ENCODE measurements at regions not wholly inside any gene's neighbourhood (a gene's known extent, or its start where the extent isn't known, plus 50 kb on each side); places are given as distances from the start of the nearest gene placed in this dataset.

DNA sequence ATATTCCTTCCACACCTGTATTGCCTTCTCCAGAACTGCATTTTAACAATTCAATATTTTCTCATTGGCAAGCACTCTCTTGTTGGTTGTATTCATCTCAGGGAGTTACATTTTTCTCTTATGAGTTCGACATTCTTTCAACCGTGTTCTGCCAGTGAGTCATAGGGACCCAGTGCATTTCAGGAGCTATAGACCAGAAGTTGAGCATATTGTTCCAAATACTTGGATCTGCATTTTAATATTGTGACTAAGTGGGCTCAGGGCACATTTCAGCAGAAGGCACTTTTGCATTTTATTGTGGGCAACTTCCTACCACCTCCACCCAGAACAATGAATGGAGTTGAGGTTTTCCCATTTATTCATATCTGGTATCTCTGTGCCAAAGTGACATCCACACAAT, 132.8 kb downstream of the TNFSF18 start:
- ChIA-PET POLR2A (ENCODE audit: partially characterized antibody) (no interaction called here), CTCF (ENCODE audit: partially characterized antibody) (no interaction called here)
- Histone ChIP-seq H4K8ac (ENCODE audit: extremely low read depth, insufficient read depth, low read length) (no peak overlapping the region), H2AFZ (ENCODE audit: low read length) (no peak overlapping the region), H2BK20ac (ENCODE audit: low read length) (no peak overlapping the region), H3K4me2 (ENCODE audit: insufficient read depth in 1 of 2, low read depth in 2 of 2, low read length in 2 of 2) (no peak overlapping the region), H3K9ac (replicated peaks in 1 of 4; ENCODE audit: extremely low read depth in 1 of 4, low read depth in 3 of 4, low read length in 3 of 4) (no peak overlapping the region), H3K23ac (ENCODE audit: insufficient read length) (no peak overlapping the region), H2BK12ac (ENCODE audit: low read depth, low read length) (no peak overlapping the region), H2BK120ac (replicated peaks; ENCODE audit: low read depth, low read length) (no peak overlapping the region), H2BK15ac (ENCODE audit: low read length) (no peak overlapping the region), H4K20me1 (replicated peaks in 1 of 2; ENCODE audit: control insufficient read depth in 1 of 2, insufficient read depth in 2 of 2, low read length in 2 of 2) (no peaks in the 10 kb centered on the region), H3K79me1 (ENCODE audit: low read depth, low read length) (no peaks in the 10 kb centered on the region), H3K23me2 (ENCODE audit: low read depth, low read length) (no peaks in the 10 kb centered on the region), H3K4me3 (ENCODE audit: extremely low read depth in 1 of 4, insufficient read depth in 2 of 4, low read depth in 3 of 4, low read length in 4 of 4) (no peak overlapping the region), H2AK5ac (ENCODE audit: low read depth, low read length) (no peak overlapping the region), H4K5ac (ENCODE audit: insufficient read length, low read depth, low read length) (no peak overlapping the region), H3K14ac (ENCODE audit: insufficient read length) (no peak overlapping the region), H3K27me3 (replicated peaks in 1 of 4; ENCODE audit: control insufficient read depth in 3 of 4, extremely low read depth in 1 of 4, insufficient read depth in 3 of 4, low read length in 3 of 4) (no peaks in the 10 kb centered on the region), H3K4ac (replicated peaks; ENCODE audit: insufficient read length, low read depth, low read length) (no peak overlapping the region), H3K4me1 (replicated peaks in 1 of 4; ENCODE audit: control insufficient read depth in 3 of 4, insufficient read depth in 4 of 4, low read length in 3 of 4) (no peaks in the 10 kb centered on the region; a peak in 1 of 7 replicates), H3K56ac (replicated peaks; ENCODE audit: insufficient read length, low read depth, low read length) (no peak overlapping the region), H3K27ac (ENCODE audit: low read depth, low read length) (no peak overlapping the region), H4K91ac (replicated peaks; ENCODE audit: insufficient read length, low read length) (no peak overlapping the region), H3K9me3 (ENCODE audit: insufficient read depth in 2 of 2, low read depth in 1 of 2, low read length in 1 of 2) (no peaks in the 10 kb centered on the region), H3K36me3 (ENCODE audit: control insufficient read depth in 2 of 4, insufficient read depth in 4 of 4, low read length in 3 of 4) (no peaks in the 10 kb centered on the region), H3K18ac (ENCODE audit: extremely low read depth, low read length) (no peak overlapping the region), H2BK5ac (ENCODE audit: low read depth, low read length) (no peak overlapping the region), H3K79me2 (ENCODE audit: control insufficient read depth in 1 of 2, insufficient read depth in 2 of 2, low read length in 2 of 2) (no peaks in the 10 kb centered on the region)
- no peak for FAIRE-seq
- DNase-seq (ENCODE audit: low read depth in 1 of 2, low spot score in 2 of 2): no peak
- no peak for TF ChIP-seq YY1 (IDR thresholded peaks at IDR 0.05; ENCODE audit: low read depth, low read length)
- TF ChIP-seq RNF2 (IDR thresholded peaks at IDR 0.05; ENCODE audit: borderline replicate concordance, low read depth, low read length, missing control alignments, poor library complexity, severe bottlenecking): no peak
- no peak for TF ChIP-seq TBP (IDR thresholded peaks at IDR 0.05; ENCODE audit: low read depth, low read length)
- TF ChIP-seq POU5F1 (IDR thresholded peaks at IDR 0.05; ENCODE audit: low read depth, low read length): no peak
- no peak for TF ChIP-seq ASH2L (IDR thresholded peaks at IDR 0.05; ENCODE audit: low read length)
- TF ChIP-seq KDM5A (IDR thresholded peaks at IDR 0.05; ENCODE audit: low read length): no peak
- TF ChIP-seq SP2 (IDR thresholded peaks at IDR 0.05; ENCODE audit: low read length): no peak
- no peak for TF ChIP-seq RFX5 (IDR thresholded peaks at IDR 0.05; ENCODE audit: borderline replicate concordance, low read depth, low read length)
- TF ChIP-seq CHD2 (IDR thresholded peaks at IDR 0.05; ENCODE audit: low read length): no peak
- TF ChIP-seq GTF2F1 (IDR thresholded peaks at IDR 0.05; ENCODE audit: borderline replicate concordance, low read depth, low read length): no peak
- TF ChIP-seq EGR1 (IDR thresholded peaks at IDR 0.05; ENCODE audit: borderline replicate concordance, low read depth, low read length): no peak
- WGBS, 2 experiments (ENCODE audit: extremely low coverage in 1 of 2, insufficient coverage in 1 of 2, insufficient read length in 1 of 2, insufficient replicate concordance in 2 of 2, low coverage in 1 of 2, low lambda C conversion rate in 2 of 2, missing lambda C conversion rate in 1 of 2): 90% methylated on average over 2 of the region's 2 CpGs; no CpG with 5 or more reads in 1 of the 2 experiments

Data from H1 (cell line).